Mucosa of descending colon (tissue), 3 donors: ENCODE measurements at regions not wholly inside any gene's neighbourhood (a gene's known extent, or its start where the extent isn't known, plus 50 kb on each side); places are given as distances from the start of the nearest gene placed in this dataset.

Experiments
- ATAC-seq: fragments of 200-7000 bp; cut with Tn5 transposase; one replicate; pipeline ENCODE4 v1.9.1; 2020; ENCODE audit warnings: mild to moderate bottlenecking, moderate library complexity
- DNase-seq, 3 donors: peaks; one replicate each; pipeline ENCODE4 v3.0.0-alpha.2; 2020
- H3K36me3 ChIP-seq: fragments of 200-600 bp; one replicate; pipeline ENCODE4 v1.8.0; 2021; ENCODE audit warnings: low read depth, mild to moderate bottlenecking
- H3K4me1 ChIP-seq: fragments of 200-600 bp; one replicate; pipeline ENCODE4 v1.8.0; 2021; ENCODE audit warnings: low read depth, mild to moderate bottlenecking
- H3K4me3 ChIP-seq: fragments of 200-600 bp; one replicate; pipeline ENCODE4 v1.8.0; 2021; ENCODE audit warnings: mild to moderate bottlenecking
- H3K9me3 ChIP-seq: fragments of 200-600 bp; one replicate; pipeline ENCODE4 v1.8.0; 2021; ENCODE audit warnings: mild to moderate bottlenecking
- intact Hi-C, 2 donors: fragments of 100-400 bp; cut with DNase I in 1 of 2; cut with micrococcal nuclease in 1 of 2; formaldehyde crosslinking; loops; one replicate each; pipeline versions ENCODE4 v1.11.0 to v1.11.1; 2022; cut with DNase I, micrococcal nuclease
- TF ChIP-seq, protein P1 (sequence below): fragments of 200-600 bp; IDR thresholded peaks from one replicate; pipeline ENCODE4 v1.8.0; 2022; ENCODE audit warnings: antibody characterized with exemption, mild to moderate bottlenecking
- donor health status: DM: no; HTN: no; CAD: no; lungs with moderate emphysema.
- donor health status: DM: no; HTN: no; CAD: no.
- donor health status: DM: no; HTN: yes; CAD: no.

- Histone ChIP-seq H3K4me1 (no peaks in the 10 kb centered on the region), H3K9me3 (no peaks in the 10 kb centered on the region), H3K4me3 (no peak overlapping the region), H3K36me3 (no peaks in the 10 kb centered on the region)
- intact Hi-C loops, result no loop called here
- TF ChIP-seq, protein P1, sequence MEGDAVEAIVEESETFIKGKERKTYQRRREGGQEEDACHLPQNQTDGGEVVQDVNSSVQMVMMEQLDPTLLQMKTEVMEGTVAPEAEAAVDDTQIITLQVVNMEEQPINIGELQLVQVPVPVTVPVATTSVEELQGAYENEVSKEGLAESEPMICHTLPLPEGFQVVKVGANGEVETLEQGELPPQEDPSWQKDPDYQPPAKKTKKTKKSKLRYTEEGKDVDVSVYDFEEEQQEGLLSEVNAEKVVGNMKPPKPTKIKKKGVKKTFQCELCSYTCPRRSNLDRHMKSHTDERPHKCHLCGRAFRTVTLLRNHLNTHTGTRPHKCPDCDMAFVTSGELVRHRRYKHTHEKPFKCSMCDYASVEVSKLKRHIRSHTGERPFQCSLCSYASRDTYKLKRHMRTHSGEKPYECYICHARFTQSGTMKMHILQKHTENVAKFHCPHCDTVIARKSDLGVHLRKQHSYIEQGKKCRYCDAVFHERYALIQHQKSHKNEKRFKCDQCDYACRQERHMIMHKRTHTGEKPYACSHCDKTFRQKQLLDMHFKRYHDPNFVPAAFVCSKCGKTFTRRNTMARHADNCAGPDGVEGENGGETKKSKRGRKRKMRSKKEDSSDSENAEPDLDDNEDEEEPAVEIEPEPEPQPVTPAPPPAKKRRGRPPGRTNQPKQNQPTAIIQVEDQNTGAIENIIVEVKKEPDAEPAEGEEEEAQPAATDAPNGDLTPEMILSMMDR, result no peak
- DNase-seq (no peak), ATAC-seq (no peak)
Measured at GRCh38 chr2:20549691-20550348, 101.1 kb downstream of the HS1BP3 start.

- ATAC-seq, result no peak
Measured at GRCh38 chr2:20551260-20551944, 99.5 kb downstream of the HS1BP3 start.

GRCh38 chr2:20551945-20552328, 99.0 kb downstream of the HS1BP3 start:
- Histone ChIP-seq H3K9me3 (no peaks in the 10 kb centered on the region), H3K4me3 (no peak overlapping the region), H3K36me3 (no peaks in the 10 kb centered on the region), H3K4me1 (no peaks in the 10 kb centered on the region)
- DNase-seq, result no peak
- intact Hi-C loops, result no loop called here
- no peak for ATAC-seq
- TF ChIP-seq, protein P1, result no peak

More at GRCh38 chr2:20551260-20551944, 99.5 kb downstream of the HS1BP3 start:
- Histone ChIP-seq H3K9me3 (no peaks in the 10 kb centered on the region), H3K4me1 (no peaks in the 10 kb centered on the region), H3K4me3 (no peak overlapping the region), H3K36me3 (no peaks in the 10 kb centered on the region)
- intact Hi-C loops, result no loop called here
- peak in 1 of 3 donors; percentile 27 for DNase-seq
- TF ChIP-seq, protein P1, result no peak

DNA sequence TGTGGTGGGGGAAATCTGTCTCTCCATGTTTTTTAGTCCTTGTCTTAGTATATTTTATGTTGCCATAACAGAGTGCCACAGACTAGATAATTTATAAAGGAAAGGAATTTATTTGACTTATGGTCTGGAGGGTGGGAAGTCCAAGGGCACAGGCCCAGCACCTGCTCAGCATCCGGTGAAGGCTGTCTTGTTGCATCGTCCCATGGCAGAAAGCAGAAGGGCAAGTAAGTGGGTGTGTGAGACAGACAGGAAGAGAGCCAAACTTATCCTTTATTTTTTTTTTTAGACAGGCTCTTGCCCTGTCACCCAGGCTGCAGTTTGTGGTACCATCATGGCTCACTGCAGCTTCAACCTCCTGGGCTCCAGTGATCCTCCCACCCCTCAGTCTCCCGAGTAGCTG, 98.1 kb downstream of the HS1BP3 start:
- Histone ChIP-seq H3K36me3 (no peaks in the 10 kb centered on the region), H3K9me3 (no peaks in the 10 kb centered on the region), H3K4me3 (no peak overlapping the region), H3K4me1 (no peaks in the 10 kb centered on the region)
- TF ChIP-seq, protein P1, result no peak
- intact Hi-C loops, result no loop called here
- ATAC-seq (no peak), DNase-seq (no peak)

GRCh38 chr2:20553580-20553979, 97.3 kb downstream of the HS1BP3 start:
- Histone ChIP-seq H3K4me1 (no peaks in the 10 kb centered on the region), H3K36me3 (no peaks in the 10 kb centered on the region), H3K9me3 (no peaks in the 10 kb centered on the region), H3K4me3 (no peak overlapping the region)
- intact Hi-C loops, result no loop called here
- TF ChIP-seq, protein P1, result no peak
- DNase-seq, result no peak
- no peak for ATAC-seq
